Endothelial cell of umbilical vein (primary cell): ENCODE measurements at regions not wholly inside any gene's neighbourhood (a gene's known extent, or its start where the extent isn't known, plus 50 kb on each side); places are given as distances from the start of the nearest gene placed in this dataset.

Source experiments
- EZH2 ChIP-seq: IDR thresholded peaks from 2 replicates; pipeline ENCODE4 v1.6.1; 2012; ENCODE audit warnings: borderline replicate concordance, low read depth, mild to moderate bottlenecking, moderate library complexity, low read length, inconsistent platforms; ENCODE audit not compliant: severe bottlenecking
- FOS ChIP-seq: IDR thresholded peaks from 2 replicates; pipeline ENCODE4 v1.6.1; 2011; ENCODE audit warnings: mild to moderate bottlenecking, low read length, moderate library complexity, borderline replicate concordance; ENCODE audit not compliant: insufficient read depth
- POLR2A ChIP-seq: IDR thresholded peaks from 2 replicates; pipeline ENCODE4 v1.6.1; 2012; ENCODE audit warnings: low read depth, mild to moderate bottlenecking, control low read depth, low read length
- POLR2AphosphoS5 ChIP-seq: IDR thresholded peaks from 2 replicates; pipeline ENCODE4 v1.6.1; 2012; ENCODE audit warnings: low read depth, mild to moderate bottlenecking, control low read depth, low read length, moderate library complexity; ENCODE audit not compliant: insufficient read depth
- TF ChIP-seq, protein P1 (sequence below), 2 donors: IDR thresholded peaks; 1 replicate in 1 of 2; 2 replicates in 1 of 2; pipeline ENCODE4 v1.5.1; 2011; ENCODE audit warnings: low read length in 2 of 2, mild to moderate bottlenecking in 2 of 2, moderate library complexity in 2 of 2, control low read depth in 1 of 2, inconsistent platforms in 1 of 2, low read depth in 1 of 2; ENCODE audit not compliant: insufficient read depth in 1 of 2; ENCODE audit errors: extremely low read depth in 1 of 2
- TF ChIP-seq, protein P2 (sequence below): IDR thresholded peaks from 2 replicates; pipeline ENCODE4 v1.6.1; 2011; ENCODE audit not compliant: insufficient read depth, insufficient read length

DNA sequence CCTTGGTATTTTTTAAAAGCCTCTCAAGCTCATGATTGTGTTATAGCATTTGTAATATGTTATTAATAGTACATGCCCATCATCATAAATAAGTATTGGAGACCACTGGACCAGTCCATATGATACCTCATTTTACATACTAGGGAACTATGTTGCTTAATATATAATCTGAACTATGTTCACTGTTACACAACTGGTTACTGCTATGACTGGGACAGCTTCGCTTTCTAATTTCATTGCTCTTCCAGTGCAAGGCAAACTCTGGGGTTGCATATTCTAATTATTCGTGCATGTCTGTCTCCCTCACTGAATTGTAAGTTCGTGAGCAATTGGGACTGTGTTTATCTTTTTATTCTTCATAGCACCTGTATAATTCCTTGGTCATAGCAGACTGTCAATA, 330.5 kb downstream of the RAPGEF2 start:
- no peak for TF ChIP-seq EZH2
- no peak for TF ChIP-seq POLR2A
- no peak for TF ChIP-seq FOS
- TF ChIP-seq, protein P1, sequence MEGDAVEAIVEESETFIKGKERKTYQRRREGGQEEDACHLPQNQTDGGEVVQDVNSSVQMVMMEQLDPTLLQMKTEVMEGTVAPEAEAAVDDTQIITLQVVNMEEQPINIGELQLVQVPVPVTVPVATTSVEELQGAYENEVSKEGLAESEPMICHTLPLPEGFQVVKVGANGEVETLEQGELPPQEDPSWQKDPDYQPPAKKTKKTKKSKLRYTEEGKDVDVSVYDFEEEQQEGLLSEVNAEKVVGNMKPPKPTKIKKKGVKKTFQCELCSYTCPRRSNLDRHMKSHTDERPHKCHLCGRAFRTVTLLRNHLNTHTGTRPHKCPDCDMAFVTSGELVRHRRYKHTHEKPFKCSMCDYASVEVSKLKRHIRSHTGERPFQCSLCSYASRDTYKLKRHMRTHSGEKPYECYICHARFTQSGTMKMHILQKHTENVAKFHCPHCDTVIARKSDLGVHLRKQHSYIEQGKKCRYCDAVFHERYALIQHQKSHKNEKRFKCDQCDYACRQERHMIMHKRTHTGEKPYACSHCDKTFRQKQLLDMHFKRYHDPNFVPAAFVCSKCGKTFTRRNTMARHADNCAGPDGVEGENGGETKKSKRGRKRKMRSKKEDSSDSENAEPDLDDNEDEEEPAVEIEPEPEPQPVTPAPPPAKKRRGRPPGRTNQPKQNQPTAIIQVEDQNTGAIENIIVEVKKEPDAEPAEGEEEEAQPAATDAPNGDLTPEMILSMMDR (IDR thresholded peaks at IDR 0.05; ENCODE audit: extremely low read depth in 1 of 2, insufficient read depth in 1 of 2, low read depth in 1 of 2, low read length in 2 of 2), result no peak
- no peak for TF ChIP-seq POLR2AphosphoS5
- TF ChIP-seq, protein P2, sequence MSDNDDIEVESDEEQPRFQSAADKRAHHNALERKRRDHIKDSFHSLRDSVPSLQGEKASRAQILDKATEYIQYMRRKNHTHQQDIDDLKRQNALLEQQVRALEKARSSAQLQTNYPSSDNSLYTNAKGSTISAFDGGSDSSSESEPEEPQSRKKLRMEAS, result no peak
